ENCODE measurements at regions not wholly inside any gene's neighbourhood (a gene's known extent, or its start where the extent isn't known, plus 50 kb on each side); places are given as distances from the start of the nearest gene placed in this dataset.

DNA sequence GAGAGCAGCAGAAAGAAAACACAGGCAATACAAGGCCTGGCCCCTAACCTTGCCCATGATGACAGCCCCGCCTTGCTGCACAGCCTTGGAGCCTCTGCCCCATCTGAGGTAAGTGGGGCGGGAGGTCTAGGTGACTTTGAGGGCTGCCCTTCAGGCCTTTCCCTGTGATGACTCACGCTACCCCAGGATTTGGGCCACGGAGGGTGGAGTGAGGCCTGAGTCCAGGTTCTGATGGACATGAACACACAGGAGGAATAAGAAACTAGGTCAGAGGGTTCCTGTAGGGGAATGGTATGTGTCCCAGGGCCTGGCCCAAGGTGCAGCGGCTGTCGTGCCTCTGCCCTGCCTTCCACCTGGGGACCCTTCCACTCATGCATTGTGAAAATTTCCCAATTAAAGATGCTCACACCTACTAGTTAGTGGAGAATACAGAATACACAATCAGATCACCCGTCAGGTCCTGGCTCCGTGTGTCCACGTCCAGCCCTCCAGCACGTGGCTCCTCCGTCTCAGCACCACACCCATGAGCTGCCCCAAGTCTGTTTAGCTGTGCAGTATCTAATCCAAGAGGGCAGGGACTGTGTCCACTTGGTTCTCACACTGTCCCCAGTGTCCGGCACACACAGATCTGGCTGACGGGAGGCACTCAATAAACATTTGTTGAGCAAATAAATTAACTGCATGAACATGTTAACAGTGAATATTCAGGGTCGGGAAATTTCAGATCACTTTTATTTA, 111.0 kb downstream of the CHST1 start:
- no peak for DNase-seq (ENCODE audit: low read depth)

DNA sequence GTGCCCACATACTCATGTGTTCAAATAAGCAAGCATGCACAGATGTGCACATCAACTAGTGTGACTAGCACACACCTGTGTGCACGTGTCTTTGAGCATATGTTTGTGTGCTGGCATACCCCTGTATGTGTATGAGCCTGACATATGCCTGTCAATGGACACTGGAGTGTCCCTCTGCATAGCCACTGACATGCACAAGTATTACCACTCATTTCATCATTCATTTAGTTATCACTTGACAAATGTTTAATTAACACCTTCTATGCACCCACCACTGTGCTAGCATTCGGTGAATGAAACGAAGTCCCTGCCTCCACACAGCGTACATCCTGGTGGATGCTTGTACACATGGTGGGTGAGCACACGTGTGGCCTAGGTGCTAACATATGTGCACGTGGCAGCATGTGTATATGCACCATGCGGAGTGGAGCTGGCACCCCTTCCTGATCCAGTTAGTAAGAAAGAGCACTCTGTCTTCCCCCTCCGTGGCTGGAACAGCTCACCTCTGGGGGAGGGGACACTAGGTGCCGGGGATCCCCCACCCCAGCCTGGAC, 112.0 kb downstream of the CHST1 start:
- DNase-seq (ENCODE audit: low read depth), result no peak

DNA sequence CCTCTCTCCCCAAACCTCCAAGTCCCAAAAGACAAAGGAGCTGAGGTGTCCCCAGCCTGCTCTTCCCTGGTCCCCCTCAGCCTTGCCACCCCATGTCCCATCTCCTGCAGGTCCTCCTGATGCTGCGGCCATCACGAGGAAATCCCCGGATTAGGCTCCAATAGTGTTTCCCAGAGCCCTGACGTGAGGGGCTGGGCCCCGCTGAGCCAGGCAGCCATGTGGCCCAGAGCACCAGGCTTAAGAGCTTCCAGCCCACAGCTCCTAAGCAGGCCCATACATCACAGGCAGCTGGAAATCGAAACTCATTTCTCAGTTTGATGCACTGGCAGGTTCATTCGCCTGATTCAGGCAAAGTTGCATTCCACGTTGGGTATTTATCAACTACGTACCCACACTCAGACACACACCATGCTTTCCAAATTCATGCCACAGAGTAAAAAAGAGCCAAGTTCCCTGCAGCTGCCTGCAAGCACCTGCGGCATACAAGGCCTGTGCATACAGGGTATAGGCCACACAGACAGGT, 114.2 kb downstream of the CHST1 start:
- DNase-seq (ENCODE audit: low read depth), result no peak

DNA sequence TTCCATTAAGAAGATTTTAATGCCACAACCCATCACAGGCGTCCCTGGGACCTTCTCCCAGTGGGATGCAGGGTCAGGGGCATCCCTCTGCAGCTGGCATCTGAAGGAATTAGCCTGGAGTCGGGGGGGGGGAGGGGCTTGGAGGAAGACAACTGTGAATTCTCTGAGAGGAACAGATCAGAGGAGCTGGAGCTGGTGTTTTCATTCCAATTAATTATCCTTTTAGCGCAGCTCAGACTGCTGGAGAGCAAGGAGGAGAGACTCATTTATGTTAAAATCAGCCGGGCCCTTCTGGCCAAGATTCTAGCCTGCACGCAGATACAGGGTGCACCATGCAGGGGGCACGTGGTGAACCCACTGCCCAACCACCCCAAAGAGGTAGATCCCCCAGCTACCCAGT, 116.2 kb downstream of the CHST1 start:
- DNase-seq (ENCODE audit: low read depth), result no peak

DNA sequence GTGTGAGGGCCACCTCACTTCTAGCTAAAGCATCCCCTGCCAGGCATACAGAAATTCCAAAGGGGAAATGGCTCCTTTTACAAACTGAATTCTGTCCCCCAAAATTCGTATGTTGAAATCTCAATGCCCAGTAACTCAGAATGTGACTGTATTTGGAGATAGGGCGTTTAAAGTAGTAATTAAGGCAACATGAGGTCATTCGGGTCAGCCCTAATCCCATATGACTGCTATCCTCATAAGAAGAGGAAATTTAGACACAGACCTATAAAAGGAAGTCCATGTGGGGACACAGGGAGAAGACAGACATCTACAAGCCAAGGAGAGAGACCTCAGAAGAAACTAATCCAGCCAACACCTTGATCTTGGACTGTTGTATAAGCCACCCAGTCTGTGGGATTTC, 119.1 kb downstream of the CHST1 start:
- DNase-seq (ENCODE audit: low read depth), result no peak

DNA sequence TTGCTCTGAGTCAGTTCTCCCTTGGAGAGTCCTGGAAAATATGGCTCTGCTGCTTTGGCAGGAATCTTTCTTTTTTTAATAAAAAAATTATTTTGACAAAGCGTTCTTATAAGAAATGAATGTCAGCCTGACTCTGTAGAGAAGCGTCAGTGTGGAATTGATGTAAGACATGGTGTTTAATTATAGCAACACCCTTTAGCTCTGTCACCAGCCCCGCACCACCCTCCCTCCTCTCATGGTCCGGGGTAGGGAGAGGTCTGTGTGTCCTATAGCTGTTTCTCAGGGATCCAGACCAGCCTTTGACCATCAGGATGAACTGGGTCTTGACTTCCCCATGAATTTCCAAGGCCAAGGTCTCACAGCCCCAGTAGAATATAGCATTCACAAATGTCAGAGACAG, 120.6 kb downstream of the CHST1 start:
- no peak for DNase-seq (ENCODE audit: low read depth)

DNA sequence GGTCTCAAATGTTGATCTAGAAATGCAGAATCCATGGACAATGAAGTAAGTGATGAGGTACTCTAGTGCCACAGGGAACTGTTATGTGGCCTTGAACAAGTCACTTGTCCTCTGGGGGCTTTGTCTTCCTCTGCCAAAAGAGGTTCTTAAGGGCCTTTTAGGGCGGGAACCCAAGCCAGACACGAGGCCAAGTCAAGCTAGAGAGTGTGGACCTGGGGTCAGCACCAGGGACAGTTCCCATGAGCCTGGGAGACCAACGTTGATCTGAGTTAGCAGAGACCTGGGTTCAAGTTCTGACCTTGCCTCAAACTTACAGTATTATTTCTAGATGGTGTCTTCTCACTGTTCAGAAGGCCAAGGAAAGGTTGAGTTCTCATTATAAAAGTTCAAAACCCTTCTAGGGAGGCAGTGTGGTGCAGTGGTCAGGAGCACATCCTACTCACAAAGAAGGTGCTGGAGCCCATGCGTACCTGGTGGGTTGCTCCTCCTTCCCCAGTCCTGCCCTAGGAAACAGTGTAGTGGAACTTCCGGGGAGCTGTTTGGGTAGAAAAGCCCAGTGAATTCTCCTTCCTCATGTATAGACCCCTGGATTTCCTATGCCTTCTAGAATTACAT, 121.5 kb downstream of the CHST1 start:
- no peak for DNase-seq (ENCODE audit: low read depth)

DNA sequence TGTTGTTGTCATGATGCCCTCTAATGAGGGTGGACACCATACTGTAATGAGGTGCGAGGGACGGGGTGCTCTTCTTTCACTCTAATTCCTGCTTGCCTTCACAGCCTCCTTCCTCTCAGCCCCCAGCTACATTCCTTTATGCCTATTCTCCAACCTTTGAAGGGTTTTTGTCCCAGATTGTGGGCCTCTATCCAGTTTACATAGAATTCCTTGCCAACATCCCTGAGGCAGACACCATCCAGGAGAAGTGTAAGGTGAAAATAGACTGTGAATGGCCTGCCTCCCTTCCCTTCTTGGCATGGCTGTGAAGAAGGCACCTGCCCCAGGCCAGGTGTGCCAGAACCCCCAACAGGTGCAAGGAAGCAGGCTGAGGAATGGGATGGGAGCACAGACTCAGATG, 122.3 kb downstream of the CHST1 start:
- no peak for DNase-seq (ENCODE audit: low read depth)

DNA sequence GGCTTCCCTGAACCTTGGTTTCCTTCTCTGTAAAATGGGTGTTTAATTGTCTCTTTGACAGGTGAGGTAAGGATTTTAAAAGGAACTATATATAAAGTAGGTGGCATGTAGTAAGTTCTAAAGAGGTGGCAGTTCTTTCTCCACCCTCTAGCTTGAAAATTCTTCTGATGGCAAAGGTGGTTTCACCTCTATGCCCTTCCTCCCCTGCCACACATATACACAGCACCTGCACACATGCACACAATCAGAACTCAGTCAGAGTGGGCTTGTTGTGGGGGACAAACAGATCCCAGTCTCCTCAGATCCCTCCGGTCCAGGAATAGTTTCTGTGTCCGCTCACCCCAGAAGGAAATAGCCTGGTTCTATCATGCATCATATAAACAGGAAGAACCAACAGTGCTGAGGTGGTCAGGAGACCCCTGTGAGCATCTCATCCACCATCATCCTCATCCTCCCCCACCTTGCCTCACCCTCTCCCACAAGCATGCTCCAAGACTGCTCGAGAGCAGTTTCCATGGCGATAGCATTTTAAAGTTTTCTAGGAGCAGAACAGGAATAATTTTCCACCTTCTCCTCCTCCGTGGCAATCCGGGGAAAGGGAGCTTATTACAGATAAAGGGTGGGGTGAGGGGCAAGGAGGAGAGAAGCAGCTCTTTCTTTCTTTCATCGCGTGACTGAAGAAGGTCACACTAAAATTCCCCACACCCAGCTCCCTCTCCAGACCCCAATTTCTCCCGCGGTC, 123.6 kb downstream of the CHST1 start:
- DNase-seq (ENCODE audit: low read depth), result no peak

DNA sequence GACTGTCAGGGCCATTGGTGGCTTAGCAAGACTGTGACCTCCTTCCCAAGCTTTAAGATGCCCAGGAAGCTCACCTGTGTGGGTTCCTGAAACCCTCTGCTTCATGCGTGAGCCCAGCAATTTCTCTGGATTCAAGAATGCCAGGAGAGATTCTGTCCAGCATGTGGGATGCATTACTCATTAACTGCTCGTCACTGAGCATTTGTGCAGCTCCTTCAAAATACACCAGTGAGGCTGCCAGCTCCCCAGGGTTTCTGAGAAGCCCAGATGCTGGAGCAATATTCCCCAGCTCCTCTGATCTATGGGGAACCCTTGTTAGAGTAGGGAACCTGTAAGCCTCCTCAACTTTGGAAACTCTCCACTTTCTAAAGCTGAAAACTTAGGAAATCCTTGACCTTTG, 126.5 kb downstream of the CHST1 start:
- no peak for DNase-seq (ENCODE audit: low read depth)

DNA sequence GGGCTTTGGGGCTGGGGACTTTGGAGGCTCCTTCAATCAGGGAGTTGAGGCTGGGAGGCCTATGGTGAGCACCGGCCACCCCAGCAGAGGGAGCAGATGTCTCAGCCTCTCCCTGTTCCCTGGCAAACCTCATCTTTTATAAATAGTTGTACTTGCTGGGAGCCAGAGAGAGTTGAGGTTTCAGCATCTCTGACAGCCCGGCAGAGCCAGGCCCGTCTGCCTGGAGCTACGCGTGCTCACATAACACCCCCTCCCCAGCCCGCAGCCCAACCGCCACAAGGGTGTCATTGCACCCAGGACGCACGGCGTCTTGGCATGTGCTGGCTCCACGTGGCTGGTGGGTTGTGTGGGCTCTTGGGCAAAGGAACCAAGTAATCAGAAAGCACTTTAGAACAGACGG, 127.1 kb downstream of the CHST1 start:
- DNase-seq (ENCODE audit: low read depth), result no peak

DNA sequence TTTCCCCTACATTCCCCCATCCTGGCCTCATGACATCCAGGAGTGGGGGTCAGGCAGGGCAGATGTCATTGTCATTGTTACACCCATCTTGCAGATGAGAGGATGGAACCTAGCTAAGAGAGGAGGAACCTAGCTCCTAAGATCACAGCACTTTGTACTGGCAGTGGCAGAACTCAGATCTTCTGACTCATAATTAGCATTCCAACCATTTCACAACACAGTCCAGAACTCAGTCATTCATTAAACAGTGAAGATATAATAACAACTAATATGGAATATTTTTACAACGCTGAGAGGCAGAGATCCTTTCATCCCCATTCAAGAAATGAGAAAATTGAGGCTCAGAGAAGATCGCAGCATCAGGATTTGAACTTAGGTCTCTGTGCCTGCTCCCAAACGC, 127.8 kb downstream of the CHST1 start:
- no peak for DNase-seq (ENCODE audit: low read depth)

DNA sequence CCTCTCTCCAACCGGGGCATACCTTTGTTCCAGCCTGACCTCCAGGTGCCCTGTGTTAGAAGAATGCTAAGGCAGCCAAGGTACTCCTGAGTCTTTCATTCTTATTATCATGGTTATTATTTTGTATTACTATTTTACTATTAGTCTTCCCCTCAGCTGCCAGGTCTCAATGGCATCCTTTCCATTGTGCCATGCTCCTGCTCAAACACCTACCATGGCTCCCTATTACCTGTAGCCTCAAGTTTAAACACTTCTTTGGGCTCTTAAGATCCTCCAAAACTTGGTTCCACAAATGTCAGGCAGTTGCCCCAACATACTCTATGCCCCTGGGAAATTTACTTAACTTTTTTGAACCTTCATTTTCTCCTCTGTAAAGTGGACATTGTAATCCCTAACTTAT, 130.4 kb downstream of the CHST1 start:
- no peak for DNase-seq (ENCODE audit: low read depth)

DNA sequence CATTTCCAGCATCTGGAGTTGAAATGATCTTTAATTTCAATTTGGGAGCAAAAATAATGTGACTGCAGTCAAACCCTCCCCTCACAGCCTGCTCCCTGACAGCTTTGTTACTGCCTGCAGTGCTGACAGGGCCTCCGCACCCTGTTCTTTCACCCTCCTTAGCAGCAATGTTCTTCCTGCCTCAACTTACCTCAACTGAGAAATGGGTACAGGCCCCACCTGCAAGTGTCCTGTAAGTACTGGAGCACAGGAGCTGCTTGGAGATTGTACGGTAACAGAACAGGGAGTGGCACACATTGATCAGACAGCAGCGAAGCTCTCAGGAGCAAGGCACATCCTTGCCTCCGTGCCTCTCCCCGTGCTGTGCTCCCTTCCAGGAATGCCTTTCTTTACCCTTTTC, 131.3 kb downstream of the CHST1 start:
- DNase-seq (ENCODE audit: low read depth), result no peak

DNA sequence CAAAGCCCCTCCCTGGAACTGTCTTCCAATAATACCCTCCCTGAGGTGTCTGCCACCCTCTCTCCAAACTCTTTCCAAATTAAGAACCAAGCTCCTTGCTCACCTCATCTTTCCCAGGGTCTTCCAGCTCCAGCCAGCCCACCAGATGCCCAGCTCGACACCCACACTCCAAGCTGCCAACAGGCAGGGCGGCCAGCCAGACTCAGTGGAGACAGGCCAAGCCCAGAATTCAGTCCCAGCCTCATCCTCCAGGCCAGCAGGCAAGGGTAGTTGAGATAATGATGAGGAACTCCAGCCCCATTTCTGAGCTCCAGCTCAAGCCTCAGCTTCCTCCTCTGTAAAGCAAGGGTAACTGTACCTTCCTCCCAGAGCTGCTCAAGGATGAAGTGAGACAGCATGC, 132.9 kb downstream of the CHST1 start:
- DNase-seq (ENCODE audit: low read depth), result no peak

DNA sequence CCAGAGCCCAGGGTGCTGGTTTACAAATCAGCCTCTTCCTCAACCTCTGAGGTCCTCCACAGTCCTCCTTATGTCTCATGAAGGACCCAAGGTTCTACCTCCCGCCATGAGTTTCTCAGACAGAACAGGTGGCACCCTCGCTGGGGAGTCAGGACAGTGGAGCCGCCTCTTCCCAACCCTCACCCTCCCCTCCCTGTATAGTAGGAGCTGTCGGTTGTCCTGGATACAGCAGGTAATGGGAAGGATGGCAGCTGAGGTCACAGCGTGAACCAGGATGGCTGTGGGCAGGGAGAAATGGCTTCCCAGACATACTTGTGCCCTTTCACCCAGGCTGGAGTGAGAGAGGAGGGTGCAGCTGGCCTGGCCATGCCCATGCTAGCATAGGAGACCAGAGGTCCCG, 134.6 kb downstream of the CHST1 start:
- no peak for DNase-seq (ENCODE audit: low read depth)

DNA sequence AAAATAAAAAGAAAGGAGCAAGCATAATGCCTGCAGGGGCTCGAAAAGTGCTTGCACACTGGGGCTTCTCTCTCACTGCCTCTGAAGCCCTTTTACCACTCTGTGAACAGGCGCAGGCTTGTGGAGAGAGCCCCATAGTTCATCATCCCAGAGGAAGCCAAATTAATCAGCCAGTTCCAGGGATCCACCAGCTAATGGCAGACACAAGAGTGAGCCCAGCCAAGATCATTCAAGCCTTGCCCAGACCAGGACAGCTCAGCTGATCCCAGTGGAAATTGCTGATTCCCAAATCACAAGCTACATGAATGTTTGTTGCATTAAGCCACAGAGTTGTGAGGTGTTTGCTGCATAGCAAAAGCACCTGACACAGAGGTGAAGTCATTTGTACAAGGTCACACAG, 135.3 kb downstream of the CHST1 start:
- DNase-seq (ENCODE audit: low read depth), result no peak

DNA sequence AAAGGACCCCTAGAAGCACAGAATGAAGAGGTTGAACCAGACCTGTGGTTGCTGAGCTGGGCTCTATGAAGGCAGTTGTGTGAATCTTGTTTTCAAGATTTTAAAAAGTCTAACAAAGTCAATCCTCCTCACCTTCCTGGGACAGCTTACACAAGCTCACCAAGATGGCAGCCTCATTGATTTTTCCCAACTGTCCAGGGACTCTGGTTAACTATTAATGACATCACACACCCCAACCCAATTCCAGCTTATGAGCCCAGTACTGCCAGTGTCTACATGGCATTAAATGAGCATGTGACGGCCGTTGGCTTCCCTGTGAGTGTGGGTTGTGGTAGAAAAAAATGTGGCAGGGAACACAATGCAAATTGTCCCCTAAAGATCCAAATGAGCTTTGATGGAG, 137.0 kb downstream of the CHST1 start:
- DNase-seq (ENCODE audit: low read depth), result no peak

DNA sequence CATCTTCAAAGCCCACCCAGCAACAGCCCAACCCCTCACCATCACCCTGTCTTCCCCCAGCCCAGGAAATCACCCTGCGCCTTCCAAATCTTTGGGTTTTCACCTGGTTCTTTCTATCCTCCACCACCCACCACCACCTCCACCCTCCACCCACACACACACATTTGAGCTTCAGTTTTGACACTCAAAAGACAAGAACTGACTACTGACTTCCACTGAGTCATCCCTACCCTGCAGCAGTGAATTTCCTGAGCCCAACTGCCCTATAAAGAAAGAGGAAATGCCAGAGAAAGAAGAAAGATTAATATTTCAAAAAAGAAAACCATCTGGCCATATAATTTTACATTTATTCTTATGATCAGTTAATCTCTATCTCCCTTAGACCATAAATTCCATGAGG, 137.5 kb downstream of the CHST1 start:
- DNase-seq (ENCODE audit: low read depth), result no peak

DNA sequence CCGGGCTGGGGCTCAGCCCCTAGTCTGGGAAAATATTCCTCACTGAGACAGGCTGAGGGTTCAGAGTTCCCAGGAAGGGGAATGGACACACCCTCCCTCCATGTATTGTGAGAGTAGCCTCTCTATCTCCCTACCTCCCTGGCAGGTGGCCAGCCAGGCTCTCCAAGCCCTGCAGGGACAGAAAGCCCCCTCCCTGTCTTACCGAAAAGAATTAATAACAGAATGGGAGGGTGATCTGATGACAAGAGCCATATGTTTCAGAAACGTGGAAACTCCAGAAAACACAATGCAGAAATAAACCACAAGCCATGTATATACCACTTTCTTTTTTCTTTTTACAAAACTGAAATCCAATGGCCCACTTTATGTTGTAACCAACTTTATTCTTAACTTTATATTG, 140.0 kb downstream of the CHST1 start:
- no peak for DNase-seq (ENCODE audit: low read depth)

DNA sequence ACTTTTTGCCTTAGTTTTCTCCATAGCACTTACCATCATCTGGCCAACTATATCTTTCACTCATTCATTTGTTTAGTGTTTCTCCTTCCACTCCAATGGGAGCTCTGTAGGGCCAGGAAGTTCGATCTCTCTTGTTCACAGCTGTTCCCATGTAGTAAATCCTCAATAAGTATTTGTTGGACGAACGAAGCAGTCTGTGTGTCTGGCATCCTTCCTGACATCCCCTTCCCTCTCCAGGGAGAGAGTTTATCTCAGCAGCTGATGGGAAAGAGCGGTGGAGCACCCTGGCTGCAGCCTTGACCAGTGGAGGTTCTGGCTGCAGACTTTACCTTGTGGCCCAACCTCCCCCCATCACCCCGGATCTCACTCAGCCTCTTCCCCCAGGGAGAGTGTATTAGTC, 141.7 kb downstream of the CHST1 start:
- no peak for DNase-seq (ENCODE audit: low read depth)

DNA sequence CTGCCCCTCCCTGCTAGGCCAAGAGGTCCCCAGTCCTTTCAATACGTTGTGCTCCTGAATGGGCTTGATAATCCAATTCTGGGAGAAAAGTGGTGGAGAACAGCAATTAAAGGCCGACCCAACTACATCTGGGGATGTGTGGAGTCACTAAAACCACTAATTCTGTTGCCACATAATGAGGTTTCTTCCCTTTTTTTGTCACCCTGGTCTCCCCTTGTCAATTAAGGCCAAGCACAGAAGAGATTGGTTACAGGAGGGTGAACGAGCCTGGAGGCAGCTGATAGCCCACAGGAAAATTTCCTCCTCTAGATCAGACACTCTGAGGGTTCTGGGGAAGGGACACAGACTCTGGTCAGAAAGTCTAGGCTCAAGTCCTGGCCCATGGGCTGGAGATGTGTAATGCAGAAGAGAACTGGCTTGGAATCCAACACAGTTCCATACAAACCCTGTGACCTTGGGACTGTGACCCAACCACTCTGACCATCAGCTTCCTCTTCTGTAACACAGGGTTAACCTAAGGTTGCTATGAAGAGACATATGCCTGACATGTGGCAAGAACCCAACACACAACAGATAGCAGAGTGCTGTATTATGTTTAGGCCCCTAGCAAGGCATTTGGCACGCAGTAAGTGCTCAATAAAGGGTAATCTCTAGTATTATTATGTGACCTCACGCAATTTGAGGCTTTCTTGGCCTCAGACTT, 146.4 kb downstream of the CHST1 start:
- DNase-seq (ENCODE audit: low read depth), result no peak

Measured in GM04504 (cell line).